Kidney (tissue), 13 donors: ENCODE measurements at regions not wholly inside any gene's neighbourhood (a gene's known extent, or its start where the extent isn't known, plus 50 kb on each side); places are given as distances from the start of the nearest gene placed in this dataset.

ENCODE experiments used
- DNase-seq, 5 donors: peaks; one replicate each; pipeline ENCODE4 v3.0.0-alpha.2; 2013 to 2020
- FAIRE-seq: peaks from 2 replicates; lab custom pipeline; 2012; peaks lifted over from hg19 to GRCh38; lab: Jason Lieb, UNC
- H3K27ac ChIP-seq, 2 donors: one replicate each; pipeline ENCODE4 v1.7.0; 2013; ENCODE audit warnings: low read depth in 2 of 2, low read length in 2 of 2, inconsistent platforms in 1 of 2
- H3K27me3 ChIP-seq: one replicate; pipeline ENCODE4 v1.7.1; 2013; ENCODE audit warnings: low read length, inconsistent platforms; ENCODE audit not compliant: control insufficient read depth, insufficient read depth
- H3K36me3 ChIP-seq, 3 donors: one replicate each; pipeline versions ENCODE4 v1.7.0 to v1.7.1; 2013; ENCODE audit warnings: low read length in 3 of 3, control low read depth in 1 of 3, inconsistent platforms in 1 of 3; ENCODE audit not compliant: insufficient read depth in 3 of 3, control insufficient read depth in 2 of 3
- H3K4me1 ChIP-seq, 3 donors: one replicate each; pipeline versions ENCODE4 v1.7.0 to v1.7.1; 2013; ENCODE audit warnings: low read length in 3 of 3, inconsistent platforms in 1 of 3, low read depth in 1 of 3; ENCODE audit not compliant: control insufficient read depth in 2 of 3, insufficient read depth in 2 of 3
- H3K4me3 ChIP-seq, 3 donors: one replicate each; pipeline versions ENCODE4 v1.7.0 to v1.8.1; 2013; ENCODE audit warnings: low read length in 3 of 3, control low read depth in 1 of 3, inconsistent platforms in 1 of 3
- H3K9ac ChIP-seq, 3 donors: one replicate each; pipeline versions ENCODE4 v1.7.0 to v1.7.1; 2013; ENCODE audit warnings: low read length in 3 of 3, control low read depth in 1 of 3, inconsistent platforms in 1 of 3
- H3K9me3 ChIP-seq, 3 donors: one replicate each; pipeline versions ENCODE4 v1.7.0 to v1.7.1; 2013; ENCODE audit warnings: low read length in 3 of 3, control low read depth in 1 of 3, inconsistent platforms in 1 of 3; ENCODE audit not compliant: control insufficient read depth in 2 of 3, insufficient read depth in 1 of 3
- intact Hi-C: fragments of 100-400 bp; cut with DNase I; formaldehyde crosslinking; loops from one replicate; pipeline ENCODE4 v1.11.1; 2022
- TF ChIP-seq, protein P1 (sequence below): IDR thresholded peaks from 3 replicates; pipeline ENCODE4 v1.5.1; 2012; ENCODE audit warnings: mild to moderate bottlenecking, moderate library complexity, borderline replicate concordance; ENCODE audit not compliant: insufficient read depth; ENCODE audit errors: extremely low read depth
- donor health status: control.
- donor health status: control.
- donor health status: control.
- donor health status: control.
- donor health status: control.
- donor health status: DM: yes; HTN: yes; CAD: no.
- donor health status: Normal renal cell carcinoma (clear cell type).

GRCh38 chr6:22035690-22036089 is 261.1 kb downstream of the PRL start:
- no peaks in the 10 kb centered on the region for H3K27me3 ChIP-seq
- no peaks in the 10 kb centered on the region for H3K9me3 ChIP-seq
- FAIRE-seq, result no peak
- H3K4me1 ChIP-seq, result peaks cover 6 to 15% (median 7%) of the 10 kb centered on the region in 3 donors
- H3K27ac ChIP-seq, result peak overlapping the region; percentile 59 to 78
- H3K36me3 ChIP-seq, result peaks cover 0 to 2% (median 0%) of the 10 kb centered on the region in 3 donors
- TF ChIP-seq, protein P1, sequence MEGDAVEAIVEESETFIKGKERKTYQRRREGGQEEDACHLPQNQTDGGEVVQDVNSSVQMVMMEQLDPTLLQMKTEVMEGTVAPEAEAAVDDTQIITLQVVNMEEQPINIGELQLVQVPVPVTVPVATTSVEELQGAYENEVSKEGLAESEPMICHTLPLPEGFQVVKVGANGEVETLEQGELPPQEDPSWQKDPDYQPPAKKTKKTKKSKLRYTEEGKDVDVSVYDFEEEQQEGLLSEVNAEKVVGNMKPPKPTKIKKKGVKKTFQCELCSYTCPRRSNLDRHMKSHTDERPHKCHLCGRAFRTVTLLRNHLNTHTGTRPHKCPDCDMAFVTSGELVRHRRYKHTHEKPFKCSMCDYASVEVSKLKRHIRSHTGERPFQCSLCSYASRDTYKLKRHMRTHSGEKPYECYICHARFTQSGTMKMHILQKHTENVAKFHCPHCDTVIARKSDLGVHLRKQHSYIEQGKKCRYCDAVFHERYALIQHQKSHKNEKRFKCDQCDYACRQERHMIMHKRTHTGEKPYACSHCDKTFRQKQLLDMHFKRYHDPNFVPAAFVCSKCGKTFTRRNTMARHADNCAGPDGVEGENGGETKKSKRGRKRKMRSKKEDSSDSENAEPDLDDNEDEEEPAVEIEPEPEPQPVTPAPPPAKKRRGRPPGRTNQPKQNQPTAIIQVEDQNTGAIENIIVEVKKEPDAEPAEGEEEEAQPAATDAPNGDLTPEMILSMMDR, result no peak
- H3K4me3 ChIP-seq, result no peak overlapping the region
- peak overlapping the region in 1 of 3 donors; percentile 47 for H3K9ac ChIP-seq
- intact Hi-C loops, result no loop called here
- no peak for DNase-seq

GRCh38 chr6:22036275-22036674 is 260.6 kb downstream of the PRL start:
- Histone ChIP-seq H3K27me3 (no peaks in the 10 kb centered on the region), H3K9ac (peak overlapping the region in 1 of 3 donors; percentile 47), H3K4me3 (peak overlapping the region in 1 of 3 donors; percentile 12), H3K36me3 (peaks cover 0 to 2% (median 0%) of the 10 kb centered on the region in 3 donors), H3K9me3 (no peaks in the 10 kb centered on the region), H3K4me1 (peaks cover 6 to 15% (median 6%) of the 10 kb centered on the region in 3 donors), H3K27ac (peak overlapping the region; percentile 73 to 78)
- TF ChIP-seq, protein P1, result no peak
- intact Hi-C loops, result no loop called here
- FAIRE-seq (peak; percentile 55), DNase-seq (peak; percentile 78 to 96 (median 91))

GRCh38 chr6:22036699-22037098 is 260.1 kb downstream of the PRL start:
- peaks cover 5 to 15% (median 6%) of the 10 kb centered on the region in 3 donors for H3K4me1 ChIP-seq
- TF ChIP-seq, protein P1, result no peak
- intact Hi-C loops, result no loop called here
- H3K36me3 ChIP-seq, result peaks cover 0 to 2% (median 0%) of the 10 kb centered on the region in 3 donors
- no peaks in the 10 kb centered on the region for H3K9me3 ChIP-seq
- FAIRE-seq (no peak), DNase-seq (peak in 1 of 5 donors; percentile 14)
- H3K9ac ChIP-seq, result peak overlapping the region in 1 of 3 donors; percentile 47
- peak overlapping the region in 1 of 3 donors; percentile 12 for H3K4me3 ChIP-seq
- peak overlapping the region; percentile 73 to 76 for H3K27ac ChIP-seq
- H3K27me3 ChIP-seq, result no peaks in the 10 kb centered on the region
